GM18870 (cell line): ENCODE measurements at regions not wholly inside any gene's neighbourhood (a gene's known extent, or its start where the extent isn't known, plus 50 kb on each side); places are given as distances from the start of the nearest gene placed in this dataset.
"Not testable (repeated sequence)": the region's sequence is repeated elsewhere in the genome, so short reads cannot be mapped to it uniquely, and the experiment has no call there.

Experiments used
- ATAC-seq: cut with Tn5 transposase; IDR thresholded peaks from one replicate; pipeline ENCODE4 v1.9.1; 2021; ENCODE audit warnings: moderate library complexity; ENCODE audit not compliant: unreplicated experiment

DNA sequence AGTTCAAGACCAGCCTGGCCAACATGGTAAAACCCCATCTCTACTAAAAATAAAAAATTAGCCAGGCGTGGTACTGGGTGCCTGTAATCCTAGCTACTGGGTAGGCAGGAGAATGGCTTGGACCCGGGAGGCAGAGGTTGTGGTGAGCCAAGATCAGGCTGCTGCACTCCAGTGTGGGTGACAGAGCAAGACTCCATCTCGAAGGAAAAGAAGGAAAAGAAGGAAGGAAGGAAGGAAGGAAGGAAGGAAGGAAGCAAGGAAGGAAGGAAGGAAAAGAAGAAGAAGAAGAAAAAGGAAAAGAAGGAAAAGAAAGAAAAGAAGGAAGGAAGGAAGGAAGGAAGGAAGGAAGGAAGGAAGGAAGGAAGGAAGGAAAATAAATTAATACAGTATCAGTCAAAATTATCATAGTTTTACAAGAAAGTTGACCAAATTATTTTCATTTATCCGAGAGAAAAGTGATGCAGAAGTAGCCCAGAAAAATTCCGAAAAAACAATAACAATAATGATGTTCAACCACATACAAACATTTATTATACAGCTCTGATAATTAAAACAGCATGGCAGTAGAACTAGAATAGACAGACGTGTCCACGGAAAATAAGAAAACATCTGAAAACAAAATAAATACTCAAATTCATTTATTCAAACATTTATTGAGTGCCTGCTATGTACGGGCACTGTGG is 292.4 kb upstream of the MKLN1 start:
- no peak for ATAC-seq

DNA sequence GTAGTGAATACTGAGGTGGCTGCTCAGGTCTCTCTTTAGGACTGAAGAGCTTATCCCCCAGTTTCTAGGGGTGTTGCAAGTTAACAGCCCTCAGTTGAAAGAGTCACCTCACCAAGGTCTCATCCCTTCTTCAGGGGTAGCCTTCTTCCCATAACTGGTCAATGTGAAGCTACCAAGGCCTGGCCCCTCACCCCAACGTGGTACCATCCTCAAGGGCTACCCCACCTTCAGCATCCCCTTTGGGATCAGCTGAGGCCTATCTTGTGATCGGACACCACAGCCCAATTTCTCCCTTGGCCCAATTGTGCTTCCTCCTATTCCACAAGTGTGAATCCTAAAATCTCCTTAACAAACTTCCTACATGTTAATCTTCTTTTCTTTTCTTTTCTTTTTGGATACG is 289.5 kb upstream of the MKLN1 start:
- no peak for ATAC-seq

DNA sequence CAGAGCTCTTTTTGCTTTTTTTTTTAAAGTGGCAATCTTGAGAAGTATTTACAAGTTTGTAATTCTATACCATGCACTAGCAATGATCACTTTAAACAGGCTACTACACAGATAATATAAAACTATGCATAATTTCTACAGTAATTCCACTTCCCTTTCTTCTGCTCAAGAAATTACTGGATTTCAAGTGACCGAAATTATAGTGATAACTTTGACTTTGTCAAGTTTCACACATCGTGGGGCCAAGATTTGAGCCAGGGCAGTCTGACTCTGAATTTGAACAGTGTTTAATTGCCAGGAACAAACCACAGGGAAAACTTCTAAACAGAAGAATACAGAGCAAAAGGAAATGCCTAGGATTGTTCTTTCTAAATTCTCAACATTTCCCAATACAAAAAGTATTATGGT is 288.3 kb upstream of the MKLN1 start:
- ATAC-seq: no peak

DNA sequence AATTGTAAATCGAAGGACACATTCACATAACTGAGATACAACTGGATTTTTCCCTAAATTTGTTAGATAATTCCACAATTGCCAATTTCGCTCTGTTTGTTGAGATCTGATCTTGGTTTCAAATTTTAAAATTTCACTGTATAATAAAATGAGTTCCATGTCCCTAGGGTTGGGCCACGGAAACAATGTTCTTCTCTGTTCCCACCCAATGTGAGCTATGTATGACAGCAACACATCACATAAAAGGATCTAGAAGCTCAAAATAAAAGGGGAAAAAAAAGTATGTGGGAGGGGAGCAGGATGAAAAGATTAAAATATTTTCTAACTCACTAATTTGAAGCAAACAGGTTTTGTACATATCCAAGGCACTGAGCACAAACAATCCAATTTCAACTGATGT is 287.8 kb upstream of the MKLN1 start:
- no peak for ATAC-seq

DNA sequence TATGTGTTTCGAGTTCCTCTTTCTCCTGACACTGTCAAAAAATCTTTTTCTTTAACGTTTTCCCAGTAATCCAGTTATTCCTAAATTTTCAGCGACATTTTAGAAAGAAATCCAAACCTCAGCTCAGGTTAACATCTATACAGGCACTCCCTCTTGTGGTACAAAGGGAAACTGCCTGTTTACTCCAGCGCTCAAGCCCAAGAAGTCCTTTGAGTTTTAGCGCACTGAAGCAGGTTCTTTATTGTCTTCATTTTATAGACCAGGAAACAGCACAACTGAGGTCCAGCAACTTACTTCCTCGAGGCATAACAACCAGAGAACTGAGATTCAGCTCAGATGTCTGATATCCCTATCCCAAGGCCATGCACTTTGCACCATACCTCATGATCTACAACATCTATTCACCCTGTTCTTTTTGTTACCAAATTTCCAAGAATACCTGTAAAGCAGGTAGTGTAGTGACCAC is 287.2 kb upstream of the MKLN1 start:
- ATAC-seq: no peak

DNA sequence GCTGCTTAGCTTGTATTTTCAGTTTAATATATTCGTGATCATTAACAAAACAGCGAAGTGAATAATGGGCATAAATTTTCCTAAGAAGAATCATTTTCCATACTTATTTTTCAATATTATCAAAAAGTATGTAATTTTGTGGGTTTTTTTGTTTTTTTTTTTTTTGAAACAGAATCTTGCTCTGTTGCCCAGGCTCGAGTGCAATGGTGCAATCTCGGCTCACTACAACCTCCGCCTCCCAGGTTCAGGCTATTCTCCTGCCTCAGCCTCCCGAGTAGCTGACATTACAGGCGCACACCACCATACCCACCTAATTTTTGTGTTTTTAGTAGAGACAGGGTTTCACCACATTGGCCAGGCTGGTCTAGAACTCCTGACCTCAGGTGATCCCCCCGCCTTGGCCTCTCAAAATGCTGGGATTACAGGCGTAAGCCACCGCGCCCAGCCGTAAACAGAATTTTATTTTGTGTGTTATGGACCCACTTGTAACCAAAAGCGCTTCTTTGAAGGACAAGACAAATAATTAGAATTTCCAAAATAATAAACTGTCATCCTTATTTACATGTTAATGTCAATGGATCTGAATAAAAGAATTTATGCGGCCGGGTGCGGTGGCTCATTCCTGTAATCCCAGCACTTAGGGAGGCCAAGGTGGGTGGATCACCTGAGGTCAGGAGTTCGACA is 286.5 kb upstream of the MKLN1 start:
- ATAC-seq: not testable (repeated sequence)

DNA sequence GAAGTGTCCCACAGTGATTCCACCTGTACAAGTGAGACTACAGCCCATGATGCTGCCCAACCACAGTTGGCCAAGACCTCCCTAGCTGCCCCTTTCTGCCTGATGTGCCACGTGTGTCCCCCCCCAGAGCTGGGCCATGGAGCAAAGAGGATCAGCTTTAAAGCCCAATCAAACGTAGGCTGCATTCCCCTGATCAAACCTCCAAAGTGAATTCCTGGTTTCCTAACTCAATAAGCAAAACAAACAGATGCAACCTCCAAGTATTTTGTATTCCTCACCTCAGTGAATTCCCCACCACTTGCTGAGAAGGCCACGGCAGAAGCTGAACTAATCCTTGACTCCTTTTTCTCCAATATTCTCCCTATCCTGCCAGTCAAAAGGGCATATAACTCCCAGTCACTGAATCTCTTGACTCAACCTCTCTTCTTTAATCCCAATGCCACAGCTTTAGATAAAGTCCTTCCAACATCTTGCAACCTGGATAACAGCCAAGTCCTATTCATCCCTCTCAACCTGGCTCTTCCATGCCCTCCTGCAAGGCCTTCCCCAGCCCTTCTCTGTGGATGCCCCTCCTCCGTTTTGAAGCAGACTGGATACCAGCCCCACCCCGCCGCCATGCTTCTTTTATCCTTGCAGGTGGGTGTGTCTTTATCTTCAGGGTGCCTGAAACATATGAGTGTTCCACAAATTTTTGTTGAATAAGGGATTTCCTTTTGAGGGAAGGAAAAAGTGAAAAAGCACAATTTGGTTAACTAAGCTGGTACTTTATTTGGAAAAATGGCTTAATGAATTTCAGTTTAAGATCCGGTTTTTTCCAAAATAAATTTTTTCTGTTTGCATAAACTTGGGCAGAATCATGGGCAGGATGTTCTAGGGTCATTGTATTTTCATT is 285.2 kb upstream of the MKLN1 start:
- no peak for ATAC-seq

DNA sequence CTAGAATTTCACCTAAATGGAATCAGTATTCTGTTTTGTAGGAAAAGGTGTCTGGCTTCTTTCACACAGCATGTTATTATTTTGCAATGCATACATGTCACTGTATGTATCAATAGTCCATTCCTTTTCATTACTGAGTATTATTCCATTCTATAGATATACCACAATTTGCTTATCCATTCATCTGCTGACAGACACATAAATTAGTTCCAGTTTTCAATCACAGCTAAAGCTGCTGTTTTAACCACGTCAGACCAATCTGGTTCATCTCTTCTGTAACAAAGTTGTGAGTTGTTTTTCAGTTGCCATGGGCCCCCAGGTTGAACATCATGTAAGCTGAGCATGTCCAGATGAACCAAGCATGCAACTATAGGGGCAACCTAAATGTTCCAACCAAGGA is 282.1 kb upstream of the MKLN1 start:
- no peak for ATAC-seq

DNA sequence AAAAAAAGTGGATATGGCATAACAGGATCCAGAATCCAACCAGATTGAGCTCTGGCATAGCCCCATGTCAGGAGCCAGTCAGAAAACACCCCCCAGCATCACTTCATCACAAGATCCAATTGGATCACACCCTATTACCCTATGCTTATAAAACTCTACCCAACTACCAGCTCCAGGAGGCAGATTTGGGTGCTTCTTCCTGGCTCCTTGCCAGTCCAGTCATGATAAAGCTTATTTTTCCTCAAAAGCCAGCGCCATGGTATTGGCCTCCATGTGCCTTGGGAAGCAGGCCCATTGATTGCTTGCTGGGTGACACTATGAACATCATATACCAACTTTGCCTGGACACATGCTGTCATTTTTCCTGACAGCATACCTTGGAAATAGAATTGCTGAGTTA is 281.4 kb upstream of the MKLN1 start:
- ATAC-seq: no peak

DNA sequence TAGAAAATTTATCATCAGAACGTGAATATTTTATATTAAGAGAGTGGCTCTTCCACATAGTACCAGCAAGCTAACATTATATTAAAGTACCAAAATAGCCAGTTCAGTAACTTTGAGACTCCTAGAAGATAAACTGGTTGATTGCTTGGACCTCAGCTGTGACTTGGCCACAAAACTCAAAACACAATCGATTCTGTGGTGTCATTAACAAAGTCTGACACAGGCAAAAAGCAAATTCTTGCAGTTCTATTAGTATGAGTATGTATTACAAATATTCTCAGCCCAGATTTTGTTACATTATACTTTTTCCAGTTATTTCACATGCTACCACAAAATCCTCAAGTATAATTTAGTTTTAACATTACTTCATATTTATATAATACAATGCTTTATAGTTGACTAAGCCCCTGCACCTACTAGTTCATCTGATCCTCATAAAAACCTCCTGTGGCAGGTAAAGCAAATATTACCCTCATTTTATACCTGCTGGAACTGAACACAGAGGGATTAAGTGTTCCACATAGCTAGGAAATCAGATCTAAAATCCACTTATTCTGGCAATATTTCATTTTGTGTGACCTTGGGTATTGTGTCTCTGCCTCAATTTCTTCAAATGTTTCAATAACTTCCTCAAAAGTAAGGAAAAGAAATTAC is 279.9 kb upstream of the MKLN1 start:
- ATAC-seq: no peak

DNA sequence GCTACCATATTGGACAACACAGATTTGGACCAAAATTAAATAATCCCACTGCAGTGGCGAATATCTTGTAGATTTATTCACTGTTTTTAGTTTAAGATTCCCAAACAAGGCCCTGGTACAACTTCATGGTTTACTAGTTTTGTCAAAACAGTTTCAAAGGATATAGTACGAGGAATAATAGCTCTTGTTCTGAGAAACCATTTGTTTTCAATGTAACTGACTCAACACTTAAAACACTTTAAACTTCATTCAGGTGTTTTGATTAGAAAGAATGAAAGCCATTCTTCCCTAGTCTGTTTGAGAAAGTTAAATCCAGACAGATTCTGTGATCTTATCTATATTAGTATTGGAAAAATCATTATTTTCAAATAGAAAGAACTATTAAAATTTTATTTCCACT is 276.4 kb upstream of the MKLN1 start:
- ATAC-seq: no peak

DNA sequence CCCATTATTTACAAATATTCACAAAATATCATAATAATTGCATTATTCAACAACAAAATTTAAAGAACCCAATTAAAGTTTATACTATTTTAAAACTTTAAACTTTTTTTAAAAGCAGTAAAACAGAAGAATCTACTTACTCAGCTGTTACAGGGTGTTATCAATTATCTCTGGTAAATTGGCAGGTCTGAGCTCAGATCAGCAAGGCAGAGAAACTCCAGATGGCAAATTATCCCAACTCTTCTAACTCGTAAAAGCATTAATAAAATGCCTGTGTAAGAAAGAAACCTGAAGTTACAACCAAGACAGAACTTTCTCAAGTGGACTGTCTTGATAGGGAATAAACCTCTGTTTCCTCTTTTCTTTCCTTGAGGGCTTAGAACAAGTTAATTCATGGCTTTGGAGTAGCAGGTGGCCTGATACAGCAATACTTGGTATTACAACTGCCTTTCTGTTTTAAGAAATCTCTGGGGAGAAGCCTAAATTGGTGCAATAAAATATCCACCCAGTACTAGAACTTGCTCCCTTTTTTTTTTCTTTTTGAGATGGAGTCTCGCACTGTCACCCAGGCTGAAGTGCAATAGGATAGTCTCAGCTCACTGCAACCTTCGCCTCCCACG is 275.3 kb upstream of the MKLN1 start:
- ATAC-seq: no peak

DNA sequence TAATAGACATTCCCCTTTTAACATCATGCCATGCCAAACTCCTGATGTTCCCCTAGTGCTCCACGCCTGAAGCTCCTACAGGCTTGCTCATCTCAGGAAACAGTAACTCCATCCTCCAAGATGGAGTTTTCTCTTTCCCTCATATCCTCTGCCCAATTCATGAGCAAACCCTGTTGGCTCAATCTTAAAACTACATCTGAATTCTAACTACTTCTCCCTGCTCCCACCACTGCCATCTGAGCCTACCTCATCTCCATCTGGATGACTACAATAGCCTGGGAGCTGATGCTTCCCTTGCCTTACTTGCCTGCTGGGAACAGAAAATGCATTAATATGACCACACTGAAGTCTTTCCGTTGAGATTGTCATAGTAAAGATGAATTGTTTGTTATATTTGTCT is 271.7 kb upstream of the MKLN1 start:
- ATAC-seq: no peak

DNA sequence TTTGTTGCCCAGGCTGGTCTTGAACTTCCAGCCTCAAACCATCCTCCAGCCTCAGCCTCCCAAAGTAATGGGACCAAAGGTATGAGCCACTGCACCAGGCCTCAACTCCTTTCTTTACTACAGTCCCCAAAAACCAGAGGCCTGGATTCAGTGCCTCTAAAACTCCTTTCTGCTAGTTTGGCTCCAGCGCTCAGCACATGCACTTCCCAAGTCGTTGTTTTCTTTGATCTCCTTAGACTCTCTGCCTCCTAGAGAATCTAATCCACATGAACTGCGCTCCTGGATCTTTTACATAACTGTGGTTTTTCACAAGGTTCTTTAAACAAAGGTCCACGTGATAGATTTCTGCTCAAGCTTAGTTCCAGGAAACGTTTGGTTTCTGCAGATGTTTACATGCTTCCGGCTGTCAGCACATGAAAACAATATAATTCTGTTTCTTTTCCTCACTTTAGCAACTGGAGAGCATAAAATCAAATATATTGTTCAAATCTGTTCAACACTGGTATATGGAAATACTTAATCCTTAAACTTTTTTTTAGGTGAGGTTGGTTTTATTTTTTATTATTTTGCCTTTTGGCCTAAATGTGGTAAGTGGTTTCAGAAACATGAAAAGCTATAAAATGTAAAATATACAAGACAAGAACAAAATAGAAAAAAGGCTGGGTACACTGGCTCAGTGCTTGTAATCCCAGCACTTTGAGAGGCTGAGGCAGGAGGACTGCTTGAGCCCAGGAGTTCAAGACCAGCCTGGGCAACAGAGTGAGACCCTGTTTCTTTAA is 270.5 kb upstream of the MKLN1 start:
- no peak for ATAC-seq

DNA sequence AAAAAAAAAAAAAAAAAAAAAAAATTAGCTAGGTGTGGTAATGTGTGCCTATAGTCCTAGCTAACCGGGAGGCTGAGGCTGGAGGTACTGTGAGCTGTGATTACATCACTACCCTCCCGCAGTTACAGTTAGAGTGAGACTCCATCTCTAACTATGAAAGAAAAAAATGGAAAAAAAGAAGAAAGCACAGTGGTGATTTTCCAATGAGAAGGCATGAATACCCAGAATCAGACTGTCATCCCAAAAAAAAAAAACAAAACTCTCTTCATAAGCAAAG is 269.9 kb upstream of the MKLN1 start:
- ATAC-seq: no peak

DNA sequence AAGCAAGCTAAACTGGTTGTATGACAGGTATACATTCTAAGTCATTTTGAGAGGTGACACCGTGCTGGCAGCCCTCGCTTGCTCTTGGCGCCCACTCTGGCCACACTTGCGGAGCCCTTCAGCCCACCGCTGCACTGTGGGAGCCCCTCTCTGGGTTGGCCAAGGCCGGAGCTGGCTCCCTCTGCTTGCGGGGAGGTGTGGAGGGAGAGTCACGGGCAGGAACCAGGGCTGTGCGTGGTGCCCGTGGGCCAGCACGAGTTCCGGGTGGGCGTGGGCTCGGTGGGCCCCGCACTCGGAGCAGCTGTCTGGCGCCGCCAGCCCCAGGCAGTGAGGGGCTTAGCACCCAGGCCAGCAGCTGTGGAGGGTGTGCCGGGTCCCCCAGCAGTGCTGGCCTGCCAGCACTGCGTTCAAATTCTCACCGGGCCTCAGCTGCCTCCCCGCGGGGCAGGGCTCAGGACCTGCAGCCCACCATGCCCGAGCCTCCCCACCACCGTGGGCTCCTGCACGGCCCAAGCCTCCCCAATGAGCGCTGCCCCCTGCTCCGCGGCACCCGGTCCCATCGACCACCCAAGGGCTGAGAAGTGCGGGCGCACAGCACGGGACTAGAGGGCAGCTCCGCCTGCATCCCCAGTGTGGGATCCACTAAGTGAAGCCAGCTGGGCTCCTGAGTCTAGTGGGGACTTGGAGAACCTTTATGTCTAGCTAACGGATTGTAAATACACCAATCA is 269.0 kb upstream of the MKLN1 start:
- not testable (repeated sequence) for ATAC-seq

DNA sequence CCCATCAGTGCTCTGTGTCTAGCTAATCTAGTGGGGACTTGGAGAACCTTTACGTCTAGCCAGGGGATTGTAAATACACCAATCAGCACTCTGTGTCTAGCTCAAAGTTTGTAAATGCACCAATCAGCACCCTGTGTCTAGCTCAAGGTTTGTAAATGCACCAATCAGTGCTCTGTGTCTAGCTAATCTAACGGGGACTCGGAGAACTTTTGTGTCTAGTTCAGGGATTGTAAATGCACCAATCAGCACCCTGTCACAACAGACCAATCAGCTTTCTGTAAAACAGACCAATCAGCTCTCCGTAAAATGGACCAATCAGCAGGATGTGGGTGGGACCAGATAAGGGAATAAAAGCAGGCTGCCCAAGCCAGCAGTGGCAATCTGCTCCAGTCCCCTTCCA is 268.3 kb upstream of the MKLN1 start:
- not testable (repeated sequence) for ATAC-seq

DNA sequence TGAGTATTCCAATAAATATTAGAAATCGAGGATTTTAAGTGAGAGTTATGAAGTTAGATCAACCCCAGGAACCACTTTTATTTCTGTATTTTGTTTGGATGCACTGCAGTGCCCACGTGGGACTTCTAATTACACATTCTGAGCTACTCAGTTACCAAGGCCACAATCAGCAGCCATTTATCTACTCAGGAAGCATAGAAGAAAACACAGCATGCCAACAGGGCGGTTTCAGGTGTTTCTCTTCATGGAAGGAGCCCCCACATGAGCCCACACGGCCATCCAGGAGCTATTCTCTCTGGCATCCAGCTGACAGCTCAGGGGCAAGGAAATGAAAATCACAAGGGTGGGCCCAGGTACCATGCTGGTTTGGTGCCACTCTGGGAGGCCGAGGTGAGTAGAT is 266.5 kb upstream of the MKLN1 start:
- ATAC-seq: no peak

DNA sequence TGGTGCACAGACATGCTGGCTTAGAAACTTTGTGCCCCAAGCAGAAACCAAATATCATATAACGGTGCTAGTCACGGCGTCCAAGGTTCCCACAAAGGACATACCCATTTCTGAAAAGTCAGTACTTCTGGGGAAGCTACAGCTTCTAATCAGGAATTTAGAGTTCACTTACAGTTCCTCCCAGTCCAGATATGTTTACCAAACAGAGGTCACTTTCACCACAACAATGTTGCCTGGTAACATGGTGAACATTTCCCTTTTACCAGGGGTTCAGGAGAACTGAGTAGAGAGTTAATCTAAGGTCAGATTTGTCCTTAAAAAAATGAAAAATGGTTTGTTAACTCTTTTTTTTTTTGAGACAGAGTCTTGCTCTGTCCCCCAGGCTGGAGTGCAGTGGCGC is 265.9 kb upstream of the MKLN1 start:
- no peak for ATAC-seq

DNA sequence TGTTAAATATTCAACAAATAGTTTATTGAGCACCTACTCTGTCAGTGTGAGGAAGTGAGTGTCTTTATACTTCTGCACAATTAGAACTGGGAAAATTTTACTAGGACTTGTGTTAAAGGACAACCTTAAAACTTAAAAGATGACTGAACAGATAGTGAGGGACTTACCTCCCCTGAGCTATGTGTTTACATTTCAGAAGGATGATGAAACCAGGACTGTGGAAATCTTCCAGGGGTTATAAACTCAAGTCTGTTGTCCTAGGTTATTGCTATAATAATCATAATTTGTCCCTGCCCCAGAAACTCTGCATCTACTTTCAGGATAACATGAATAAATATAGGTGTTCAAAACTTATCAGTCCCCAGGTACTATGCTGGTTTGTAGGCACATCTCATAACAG is 261.0 kb upstream of the MKLN1 start:
- no peak for ATAC-seq
